ENCODE measurements at regions not wholly inside any gene's neighbourhood (a gene's known extent, or its start where the extent isn't known, plus 50 kb on each side); places are given as distances from the start of the nearest gene placed in this dataset.
A peak's percentile ranks its signal among the peaks of the same experiment; 100 is the strongest.
"Not testable (repeated sequence)": the region's sequence is repeated elsewhere in the genome, so short reads cannot be mapped to it uniquely, and the experiment has no call there.

DNA sequence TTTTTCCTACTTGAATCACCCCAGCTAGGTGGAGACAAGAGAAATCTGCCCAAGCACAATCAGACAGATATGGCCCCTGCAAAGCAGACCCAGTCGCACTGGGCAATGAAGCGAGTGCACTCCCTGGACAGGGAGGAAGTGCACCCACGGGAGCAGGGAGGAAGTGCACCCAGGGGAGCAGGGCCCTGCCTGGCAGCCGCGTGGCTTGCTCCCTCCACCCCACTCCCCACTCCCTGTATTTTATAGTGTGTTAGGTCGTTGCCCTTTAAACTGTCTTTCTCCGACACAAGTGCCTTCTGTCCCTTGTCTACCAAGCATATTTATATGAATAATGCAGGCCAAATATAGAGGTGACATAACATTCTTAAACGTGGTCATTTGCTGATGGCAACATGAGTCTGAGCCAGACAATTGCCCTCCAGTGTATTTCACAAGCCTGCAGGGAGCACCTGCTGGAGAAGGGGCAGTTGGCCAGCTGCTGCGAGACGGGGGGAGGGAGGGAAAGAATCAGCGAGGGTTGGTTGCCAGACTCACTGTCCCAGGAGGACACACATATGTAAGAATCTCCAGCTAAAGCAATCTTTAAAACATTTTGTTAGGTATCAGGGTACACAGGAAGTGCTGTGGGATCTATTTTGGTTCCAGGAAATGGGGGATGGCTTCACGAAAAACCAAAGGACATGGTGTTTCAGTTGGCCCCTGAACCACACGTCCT, 76.3 kb downstream of the ATP6V0E2 start:
- BruUV-seq (replicated peaks); H3K36me3 ChIP-seq (ENCODE audit: control insufficient read depth in 2 of 2, insufficient read depth in 2 of 2, low read length in 1 of 2); H3K4me3 ChIP-seq; RAD21 ChIA-PET (ENCODE audit: unreplicated experiment); intact Hi-C loops (cut with micrococcal nuclease; ENCODE audit: unreplicated experiment); H3K4me2 ChIP-seq (ENCODE audit: control insufficient read depth, insufficient read depth); SMC1A ChIA-PET (ENCODE audit: uncharacterized antibody, unreplicated experiment); H3K4me1 ChIP-seq (ENCODE audit: control insufficient read depth, insufficient read depth, low read length); in situ Hi-C loops (cut with MboI); H3K79me2 ChIP-seq (ENCODE audit: control insufficient read depth, insufficient read depth, low read length); H3K9me3 ChIP-seq (replicated peaks; ENCODE audit: control insufficient read depth, insufficient read depth, low read length); H3K27me3 ChIP-seq (replicated peaks in 1 of 2; ENCODE audit: control insufficient read depth in 2 of 2, insufficient read depth in 2 of 2, low read length in 1 of 2); H4K20me1 ChIP-seq (ENCODE audit: control insufficient read depth, insufficient read depth); H3K27ac ChIP-seq (ENCODE audit: control insufficient read depth, insufficient read depth); DNase-seq (ENCODE audit: low read depth, low spot score); CTCF ChIA-PET; ATAC-seq; H3K9ac ChIP-seq (ENCODE audit: control insufficient read depth, insufficient read depth, low read length); POLR2A ChIA-PET: not testable (repeated sequence)
- peak; percentile 80 for FAIRE-seq
- H2AFZ ChIP-seq (ENCODE audit: control insufficient read depth, low read depth, low read length): peak overlapping the region; percentile 29; the same call in 1 of the 2 replicates
- WGBS (ENCODE audit: insufficient coverage, insufficient replicate concordance, low lambda C conversion rate, missing lambda C conversion rate): 14% methylated on average over 5 of the region's 13 CpGs

DNA sequence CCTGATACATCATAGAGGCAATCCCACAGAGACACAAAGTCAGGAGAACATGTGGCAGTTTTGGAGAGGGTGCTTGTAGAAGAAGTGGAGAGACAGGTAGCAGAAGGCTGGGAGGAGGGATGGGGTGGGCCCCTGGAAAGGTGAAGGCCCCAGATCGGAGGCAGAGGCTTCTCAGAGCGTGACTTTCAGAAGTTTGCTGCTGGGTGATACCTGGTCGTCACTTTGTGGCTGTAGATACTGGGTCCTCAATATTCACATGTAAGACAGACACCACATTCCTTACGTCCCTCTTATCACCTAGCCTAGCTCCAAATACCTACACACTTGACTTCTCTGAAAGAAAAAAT, 76.8 kb downstream of the ATP6V0E2 start:
- H4K20me1 ChIP-seq (ENCODE audit: control insufficient read depth, insufficient read depth); SMC1A ChIA-PET (ENCODE audit: uncharacterized antibody, unreplicated experiment); RAD21 ChIA-PET (ENCODE audit: unreplicated experiment); DNase-seq (ENCODE audit: low read depth, low spot score); H3K9ac ChIP-seq (ENCODE audit: control insufficient read depth, insufficient read depth, low read length); POLR2A ChIA-PET; H3K4me1 ChIP-seq (ENCODE audit: control insufficient read depth, insufficient read depth, low read length); H3K79me2 ChIP-seq (ENCODE audit: control insufficient read depth, insufficient read depth, low read length); H3K4me3 ChIP-seq; ATAC-seq; H3K4me2 ChIP-seq (ENCODE audit: control insufficient read depth, insufficient read depth); H3K27me3 ChIP-seq (replicated peaks in 1 of 2; ENCODE audit: control insufficient read depth in 2 of 2, insufficient read depth in 2 of 2, low read length in 1 of 2); intact Hi-C loops (cut with micrococcal nuclease; ENCODE audit: unreplicated experiment); H2AFZ ChIP-seq (ENCODE audit: control insufficient read depth, low read depth, low read length); H3K27ac ChIP-seq (ENCODE audit: control insufficient read depth, insufficient read depth); H3K36me3 ChIP-seq (ENCODE audit: control insufficient read depth in 2 of 2, insufficient read depth in 2 of 2, low read length in 1 of 2); CTCF ChIA-PET; H3K9me3 ChIP-seq (replicated peaks; ENCODE audit: control insufficient read depth, insufficient read depth, low read length); in situ Hi-C loops (cut with MboI); BruUV-seq (replicated peaks): not testable (repeated sequence)
- peak; percentile 47 for FAIRE-seq
- WGBS (ENCODE audit: insufficient coverage, insufficient replicate concordance, low lambda C conversion rate, missing lambda C conversion rate): no CpG with 5 or more reads among the region's 4 CpGs

DNA sequence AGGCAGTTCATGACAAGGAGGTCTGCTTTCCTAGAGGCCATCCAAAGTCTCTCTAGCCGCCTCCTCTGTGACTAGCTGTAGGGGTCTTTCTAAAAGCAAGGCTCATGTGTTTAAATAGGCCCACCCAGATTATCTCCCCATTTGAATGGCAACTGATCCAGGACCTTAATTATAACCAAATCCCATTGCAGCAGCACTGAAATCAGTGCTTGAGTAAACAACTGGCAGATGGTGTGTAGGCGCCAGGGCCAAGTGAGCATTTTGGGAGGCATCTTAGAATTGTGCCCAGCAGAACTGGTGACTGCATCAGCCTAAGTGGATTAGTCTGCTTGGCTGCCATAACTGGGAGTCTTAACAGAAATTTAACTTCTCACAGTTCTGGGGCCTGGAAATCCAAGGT, 77.8 kb downstream of the ATP6V0E2 start:
- BruUV-seq (replicated peaks); RAD21 ChIA-PET (ENCODE audit: unreplicated experiment); H3K4me2 ChIP-seq (ENCODE audit: control insufficient read depth, insufficient read depth); ATAC-seq; H3K4me1 ChIP-seq (ENCODE audit: control insufficient read depth, insufficient read depth, low read length); H3K9ac ChIP-seq (ENCODE audit: control insufficient read depth, insufficient read depth, low read length); H3K9me3 ChIP-seq (replicated peaks; ENCODE audit: control insufficient read depth, insufficient read depth, low read length); H3K27me3 ChIP-seq (replicated peaks in 1 of 2; ENCODE audit: control insufficient read depth in 2 of 2, insufficient read depth in 2 of 2, low read length in 1 of 2); H3K4me3 ChIP-seq; in situ Hi-C loops (cut with MboI); H2AFZ ChIP-seq (ENCODE audit: control insufficient read depth, low read depth, low read length); H3K79me2 ChIP-seq (ENCODE audit: control insufficient read depth, insufficient read depth, low read length); FAIRE-seq; H3K27ac ChIP-seq (ENCODE audit: control insufficient read depth, insufficient read depth); SMC1A ChIA-PET (ENCODE audit: uncharacterized antibody, unreplicated experiment); DNase-seq (ENCODE audit: low read depth, low spot score); intact Hi-C loops (cut with micrococcal nuclease; ENCODE audit: unreplicated experiment); H4K20me1 ChIP-seq (ENCODE audit: control insufficient read depth, insufficient read depth); POLR2A ChIA-PET; H3K36me3 ChIP-seq (ENCODE audit: control insufficient read depth in 2 of 2, insufficient read depth in 2 of 2, low read length in 1 of 2); CTCF ChIA-PET: not testable (repeated sequence)
- 94% methylated on average over 2 of the region's 2 CpGs for WGBS (ENCODE audit: insufficient coverage, insufficient replicate concordance, low lambda C conversion rate, missing lambda C conversion rate)

DNA sequence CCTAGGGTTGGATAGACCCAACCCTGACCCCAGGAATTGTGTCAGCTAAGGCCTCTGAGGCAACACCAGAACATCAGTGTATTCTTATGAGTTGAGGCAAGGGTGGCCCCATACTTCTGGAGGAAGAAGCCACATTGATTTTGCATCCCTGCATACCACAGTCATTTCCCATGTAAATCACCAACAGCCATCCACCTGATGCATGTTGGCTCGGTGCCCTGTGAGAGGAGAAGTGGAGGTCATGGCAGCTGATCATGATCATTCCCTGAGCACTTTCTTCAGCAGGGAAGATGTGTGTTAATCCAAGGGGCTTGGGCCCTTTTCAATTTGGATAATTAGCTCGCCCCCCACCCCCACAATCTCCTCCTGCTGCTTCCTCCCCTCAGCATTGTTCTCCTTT, 85.1 kb downstream of the ATP6V0E2 start:
- H3K4me2 ChIP-seq (ENCODE audit: control insufficient read depth, insufficient read depth); intact Hi-C loops (cut with micrococcal nuclease; ENCODE audit: unreplicated experiment); H3K27me3 ChIP-seq (replicated peaks in 1 of 2; ENCODE audit: control insufficient read depth in 2 of 2, insufficient read depth in 2 of 2, low read length in 1 of 2); in situ Hi-C loops (cut with MboI); H3K9me3 ChIP-seq (replicated peaks; ENCODE audit: control insufficient read depth, insufficient read depth, low read length); FAIRE-seq; H4K20me1 ChIP-seq (ENCODE audit: control insufficient read depth, insufficient read depth); H3K9ac ChIP-seq (ENCODE audit: control insufficient read depth, insufficient read depth, low read length); ATAC-seq; H2AFZ ChIP-seq (ENCODE audit: control insufficient read depth, low read depth, low read length); SMC1A ChIA-PET (ENCODE audit: uncharacterized antibody, unreplicated experiment); H3K27ac ChIP-seq (ENCODE audit: control insufficient read depth, insufficient read depth); RAD21 ChIA-PET (ENCODE audit: unreplicated experiment); H3K4me3 ChIP-seq; DNase-seq (ENCODE audit: low read depth, low spot score); BruUV-seq (replicated peaks); H3K4me1 ChIP-seq (ENCODE audit: control insufficient read depth, insufficient read depth, low read length); H3K79me2 ChIP-seq (ENCODE audit: control insufficient read depth, insufficient read depth, low read length); H3K36me3 ChIP-seq (ENCODE audit: control insufficient read depth in 2 of 2, insufficient read depth in 2 of 2, low read length in 1 of 2); CTCF ChIA-PET; POLR2A ChIA-PET: not testable (repeated sequence)
- 0% methylated on average over 2 of the region's 2 CpGs for WGBS (ENCODE audit: insufficient coverage, insufficient replicate concordance, low lambda C conversion rate, missing lambda C conversion rate)
